GM12878 (cell line): ENCODE measurements at regions not wholly inside any gene's neighbourhood (a gene's known extent, or its start where the extent isn't known, plus 50 kb on each side); places are given as distances from the start of the nearest gene placed in this dataset.

ENCODE experiments used
- CBX5 ChIP-seq: sonication (generic); IDR thresholded peaks from 2 replicates; pipeline ENCODE4 v1.6.1; 2016; ENCODE audit warnings: low read depth, moderate library complexity, mild to moderate bottlenecking, inconsistent platforms
- E2F8 ChIP-seq: fragments of 450-650 bp; IDR thresholded peaks from 2 replicates; pipeline ENCODE4 v1.6.1; 2018; ENCODE audit warnings: mild to moderate bottlenecking, low read depth, moderate library complexity; ENCODE audit not compliant: partially characterized antibody
- FOS ChIP-seq: IDR thresholded peaks from 3 replicates; pipeline ENCODE4 v1.6.1; 2011; ENCODE audit warnings: borderline replicate concordance; ENCODE audit not compliant: insufficient read length; ENCODE audit errors: extremely low read depth
- HDAC6 ChIP-seq: fragments of 200-600 bp; sonication (generic); IDR thresholded peaks from one replicate; pipeline ENCODE4 v1.8.0; 2017; ENCODE audit warnings: antibody characterized with exemption; ENCODE audit not compliant: unreplicated experiment
- IKZF1 ChIP-seq: fragments of 450-650 bp; conservative IDR thresholded peaks from 2 replicates; pipeline ENCODE4 v1.6.1; 2017; ENCODE audit warnings: antibody characterized with exemption, mild to moderate bottlenecking
- KDM1A ChIP-seq: fragments of 200-600 bp; sonication (generic); IDR thresholded peaks from 2 replicates; pipeline ENCODE4 v1.6.1; 2016; ENCODE audit warnings: borderline replicate concordance
- NR2C1 ChIP-seq: fragments of 450-650 bp; IDR thresholded peaks from 2 replicates; pipeline ENCODE4 v1.6.1; 2017; ENCODE audit warnings: antibody characterized with exemption, mild to moderate bottlenecking, moderate library complexity
- PAX5 ChIP-seq: IDR thresholded peaks from 2 replicates; pipeline ENCODE4 v1.6.1; 2011; ENCODE audit warnings: low read depth, low read length, borderline replicate concordance
- RBBP5 ChIP-seq: fragments of 200-600 bp; sonication (generic); conservative IDR thresholded peaks from 2 replicates; pipeline ENCODE4 v1.6.1; 2016
- RFX5 ChIP-seq: IDR thresholded peaks from 2 replicates; pipeline ENCODE4 v1.6.1; 2011; ENCODE audit warnings: low read depth, low read length, improper control_type of control experiment
- RUNX3 ChIP-seq: IDR thresholded peaks from 2 replicates; pipeline ENCODE4 v1.6.1; 2012; ENCODE audit warnings: low read length, inconsistent platforms
- SMARCA5 ChIP-seq: fragments of 450-650 bp; IDR thresholded peaks from 2 replicates; pipeline ENCODE4 v1.6.1; 2017; ENCODE audit warnings: mild to moderate bottlenecking
- SP1 ChIP-seq: IDR thresholded peaks from one replicate; pipeline ENCODE4 v1.6.1; 2011; ENCODE audit warnings: low read depth, low read length
- STAT1 ChIP-seq: fragments of 450-650 bp; conservative IDR thresholded peaks from 2 replicates; pipeline ENCODE4 v1.6.1; 2014; ENCODE audit warnings: antibody characterized with exemption, mild to moderate bottlenecking
- SUZ12 ChIP-seq: fragments of 200-600 bp; sonication (generic); IDR thresholded peaks from one replicate; pipeline ENCODE4 v1.6.1; 2018; ENCODE audit warnings: antibody characterized with exemption, mild to moderate bottlenecking; ENCODE audit not compliant: unreplicated experiment
- TCF12 ChIP-seq: IDR thresholded peaks from 2 replicates; pipeline ENCODE4 v1.6.1; 2011; ENCODE audit warnings: low read depth, mild to moderate bottlenecking, low read length
- TCF3 ChIP-seq: IDR thresholded peaks from 2 replicates; pipeline ENCODE4 v1.6.1; 2012; ENCODE audit warnings: low read depth, mild to moderate bottlenecking, low read length, borderline replicate concordance; ENCODE audit not compliant: insufficient read depth
- ZBTB4 ChIP-seq: fragments of 450-650 bp; formaldehyde crosslinking; IDR thresholded peaks from 2 replicates; pipeline ENCODE4 v1.4.0; 2022; ENCODE audit warnings: mild to moderate bottlenecking, moderate library complexity
- TF ChIP-seq, protein P1 (sequence below): fragments of 450-650 bp; formaldehyde crosslinking; IDR thresholded peaks from 2 replicates; pipeline ENCODE4 v1.4.0; 2020; ENCODE audit warnings: mild to moderate bottlenecking, moderate library complexity
- TF ChIP-seq, protein P2 (sequence below): fragments of 450-650 bp; IDR thresholded peaks from 2 replicates; pipeline ENCODE4 v1.6.1; 2017; ENCODE audit warnings: low read depth, mild to moderate bottlenecking, moderate library complexity

DNA sequence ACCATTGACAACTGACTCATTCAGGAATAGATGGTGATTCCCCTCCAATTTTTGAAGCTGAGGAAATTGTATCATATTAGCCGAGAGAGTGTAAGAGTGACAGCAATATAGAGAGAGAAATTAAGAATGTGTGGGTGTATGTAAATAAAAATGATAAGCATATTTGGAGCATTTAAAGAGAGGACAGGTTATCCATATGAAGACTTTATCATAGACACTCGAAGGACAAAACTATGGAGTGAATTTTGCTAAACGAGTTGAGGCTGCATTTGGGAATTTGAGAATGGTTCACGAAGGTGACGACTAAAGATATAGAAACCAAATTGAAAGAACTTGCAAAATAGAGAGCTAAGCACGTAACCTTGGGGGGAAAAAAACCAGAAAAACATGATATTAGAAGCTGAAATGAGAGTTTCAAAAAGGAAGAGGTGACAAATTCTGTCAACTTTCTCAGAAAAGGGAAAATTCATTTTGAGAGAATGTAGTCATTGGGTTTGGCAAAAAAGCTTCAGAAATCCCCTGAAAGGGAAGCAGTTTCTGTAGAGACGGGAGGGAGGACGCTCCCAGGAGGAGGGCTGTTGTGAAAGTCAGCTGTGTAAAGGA lies 129.7 kb downstream of the KCNJ2 start (continued):
- TF ChIP-seq PAX5 = no peak
- no peak for TF ChIP-seq ZBTB4 (CRISPR knock-in tag)
- no peak for TF ChIP-seq FOS
- no peak for TF ChIP-seq TCF3
- TF ChIP-seq STAT1 = no peak
- TF ChIP-seq RFX5 = no peak
- TF ChIP-seq, protein P1, sequence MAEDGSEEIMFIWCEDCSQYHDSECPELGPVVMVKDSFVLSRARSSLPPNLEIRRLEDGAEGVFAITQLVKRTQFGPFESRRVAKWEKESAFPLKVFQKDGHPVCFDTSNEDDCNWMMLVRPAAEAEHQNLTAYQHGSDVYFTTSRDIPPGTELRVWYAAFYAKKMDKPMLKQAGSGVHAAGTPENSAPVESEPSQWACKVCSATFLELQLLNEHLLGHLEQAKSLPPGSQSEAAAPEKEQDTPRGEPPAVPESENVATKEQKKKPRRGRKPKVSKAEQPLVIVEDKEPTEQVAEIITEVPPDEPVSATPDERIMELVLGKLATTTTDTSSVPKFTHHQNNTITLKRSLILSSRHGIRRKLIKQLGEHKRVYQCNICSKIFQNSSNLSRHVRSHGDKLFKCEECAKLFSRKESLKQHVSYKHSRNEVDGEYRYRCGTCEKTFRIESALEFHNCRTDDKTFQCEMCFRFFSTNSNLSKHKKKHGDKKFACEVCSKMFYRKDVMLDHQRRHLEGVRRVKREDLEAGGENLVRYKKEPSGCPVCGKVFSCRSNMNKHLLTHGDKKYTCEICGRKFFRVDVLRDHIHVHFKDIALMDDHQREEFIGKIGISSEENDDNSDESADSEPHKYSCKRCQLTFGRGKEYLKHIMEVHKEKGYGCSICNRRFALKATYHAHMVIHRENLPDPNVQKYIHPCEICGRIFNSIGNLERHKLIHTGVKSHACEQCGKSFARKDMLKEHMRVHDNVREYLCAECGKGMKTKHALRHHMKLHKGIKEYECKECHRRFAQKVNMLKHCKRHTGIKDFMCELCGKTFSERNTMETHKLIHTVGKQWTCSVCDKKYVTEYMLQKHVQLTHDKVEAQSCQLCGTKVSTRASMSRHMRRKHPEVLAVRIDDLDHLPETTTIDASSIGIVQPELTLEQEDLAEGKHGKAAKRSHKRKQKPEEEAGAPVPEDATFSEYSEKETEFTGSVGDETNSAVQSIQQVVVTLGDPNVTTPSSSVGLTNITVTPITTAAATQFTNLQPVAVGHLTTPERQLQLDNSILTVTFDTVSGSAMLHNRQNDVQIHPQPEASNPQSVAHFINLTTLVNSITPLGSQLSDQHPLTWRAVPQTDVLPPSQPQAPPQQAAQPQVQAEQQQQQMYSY (CRISPR knock-in tag) = no peak
- TF ChIP-seq SUZ12 = no peak
- TF ChIP-seq, protein P2, sequence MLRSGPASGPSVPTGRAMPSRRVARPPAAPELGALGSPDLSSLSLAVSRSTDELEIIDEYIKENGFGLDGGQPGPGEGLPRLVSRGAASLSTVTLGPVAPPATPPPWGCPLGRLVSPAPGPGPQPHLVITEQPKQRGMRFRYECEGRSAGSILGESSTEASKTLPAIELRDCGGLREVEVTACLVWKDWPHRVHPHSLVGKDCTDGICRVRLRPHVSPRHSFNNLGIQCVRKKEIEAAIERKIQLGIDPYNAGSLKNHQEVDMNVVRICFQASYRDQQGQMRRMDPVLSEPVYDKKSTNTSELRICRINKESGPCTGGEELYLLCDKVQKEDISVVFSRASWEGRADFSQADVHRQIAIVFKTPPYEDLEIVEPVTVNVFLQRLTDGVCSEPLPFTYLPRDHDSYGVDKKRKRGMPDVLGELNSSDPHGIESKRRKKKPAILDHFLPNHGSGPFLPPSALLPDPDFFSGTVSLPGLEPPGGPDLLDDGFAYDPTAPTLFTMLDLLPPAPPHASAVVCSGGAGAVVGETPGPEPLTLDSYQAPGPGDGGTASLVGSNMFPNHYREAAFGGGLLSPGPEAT = peak; percentile 95
- TF ChIP-seq HDAC6 = no peak
- TF ChIP-seq E2F8 = no peak
- no peak for TF ChIP-seq RBBP5
- TF ChIP-seq TCF12 = no peak
- TF ChIP-seq IKZF1 = peak; percentile 81
- TF ChIP-seq SP1 = no peak
- no peak for TF ChIP-seq SMARCA5
- TF ChIP-seq KDM1A = no peak
- TF ChIP-seq RUNX3 = peak; percentile 77
- TF ChIP-seq CBX5 = no peak
- no peak for TF ChIP-seq NR2C1
